ENCODE measurements at regions not wholly inside any gene's neighbourhood (a gene's known extent, or its start where the extent isn't known, plus 50 kb on each side); places are given as distances from the start of the nearest gene placed in this dataset.

DNA sequence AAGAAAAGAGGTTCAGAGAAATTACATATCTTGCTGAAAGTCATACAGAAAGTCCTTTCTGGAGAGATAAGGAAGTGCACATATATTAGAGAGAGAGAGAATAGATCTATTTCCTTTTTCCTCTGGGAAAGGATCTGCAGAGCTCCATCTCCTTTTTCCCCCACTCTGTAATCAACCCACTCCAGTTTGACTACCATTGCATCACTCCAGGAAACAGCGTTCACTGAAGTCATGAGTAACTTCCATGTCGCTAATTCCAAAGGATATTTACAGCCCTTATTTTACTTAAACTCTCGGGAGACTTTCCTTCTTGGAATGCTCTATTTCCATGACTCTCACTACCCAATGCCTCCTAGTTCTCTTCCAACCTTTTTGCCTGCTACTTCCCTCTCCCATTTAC, 72.5 kb upstream of the PARP11 start:
- DNase-seq: no peak

DNA sequence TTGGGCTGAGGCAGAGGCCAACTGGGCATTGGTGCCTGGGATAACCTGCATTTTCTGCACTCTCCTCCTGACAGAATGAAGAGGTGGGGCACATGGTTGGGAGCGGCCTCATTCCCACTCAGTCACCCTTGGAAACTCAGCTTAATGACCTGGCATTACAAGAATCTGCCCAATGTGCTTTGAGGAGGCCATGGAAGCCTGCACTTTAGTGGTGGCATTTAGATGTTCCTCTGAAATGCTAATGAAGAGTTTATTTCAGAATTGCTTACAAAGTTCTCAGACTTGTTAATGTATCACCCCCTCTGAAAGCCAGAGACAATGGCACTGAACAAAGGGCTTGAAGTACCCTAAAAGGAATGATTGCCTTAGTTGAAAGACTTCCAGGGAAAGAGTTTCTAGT, 71.4 kb upstream of the PARP11 start:
- DNase-seq: no peak

DNA sequence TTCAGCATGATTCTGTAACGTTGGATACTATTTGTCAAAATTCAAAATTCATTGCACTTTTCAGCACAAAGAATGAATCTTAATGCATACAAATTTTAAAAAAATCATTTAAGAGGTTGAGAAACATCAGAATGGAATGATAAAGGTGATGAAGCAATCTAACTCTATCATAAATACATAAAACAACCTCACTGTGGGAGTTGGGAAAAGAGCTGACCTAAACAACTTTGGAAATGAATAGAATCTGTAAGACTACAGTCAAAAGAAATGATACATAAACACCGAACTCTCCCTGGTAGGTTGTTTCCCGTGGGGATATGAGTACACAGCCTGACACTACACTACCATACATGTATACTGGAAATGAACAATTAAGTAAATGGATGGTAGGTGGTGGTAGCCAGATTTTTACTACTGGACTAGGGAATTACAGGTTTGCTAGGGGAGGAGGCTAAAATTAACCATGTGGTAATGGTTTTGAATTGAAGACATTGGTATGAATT, 64.9 kb upstream of the PARP11 start:
- no peak for DNase-seq

- no peak for DNase-seq
Observed at GRCh38 chr12:3935078-3935477, 61.9 kb upstream of the PARP11 start.

DNA sequence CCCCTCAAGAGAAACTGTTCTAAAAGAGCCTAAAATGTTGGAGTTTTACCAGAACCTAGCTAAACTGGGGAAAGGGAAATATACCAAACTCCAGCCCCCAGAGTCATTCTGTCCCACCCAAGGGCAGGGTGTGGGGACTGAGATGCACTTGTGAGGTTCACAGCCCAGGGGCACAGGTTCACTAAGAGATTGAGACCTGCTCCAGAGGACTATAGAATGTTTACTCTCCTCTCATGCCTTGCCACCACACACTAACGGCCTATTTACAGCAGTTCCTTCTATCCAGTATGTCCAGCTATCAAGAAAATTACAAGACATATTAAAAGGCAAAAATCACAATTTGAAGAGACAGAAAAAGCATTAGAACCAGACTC, 60.6 kb upstream of the PARP11 start:
- no peak for DNase-seq

DNA sequence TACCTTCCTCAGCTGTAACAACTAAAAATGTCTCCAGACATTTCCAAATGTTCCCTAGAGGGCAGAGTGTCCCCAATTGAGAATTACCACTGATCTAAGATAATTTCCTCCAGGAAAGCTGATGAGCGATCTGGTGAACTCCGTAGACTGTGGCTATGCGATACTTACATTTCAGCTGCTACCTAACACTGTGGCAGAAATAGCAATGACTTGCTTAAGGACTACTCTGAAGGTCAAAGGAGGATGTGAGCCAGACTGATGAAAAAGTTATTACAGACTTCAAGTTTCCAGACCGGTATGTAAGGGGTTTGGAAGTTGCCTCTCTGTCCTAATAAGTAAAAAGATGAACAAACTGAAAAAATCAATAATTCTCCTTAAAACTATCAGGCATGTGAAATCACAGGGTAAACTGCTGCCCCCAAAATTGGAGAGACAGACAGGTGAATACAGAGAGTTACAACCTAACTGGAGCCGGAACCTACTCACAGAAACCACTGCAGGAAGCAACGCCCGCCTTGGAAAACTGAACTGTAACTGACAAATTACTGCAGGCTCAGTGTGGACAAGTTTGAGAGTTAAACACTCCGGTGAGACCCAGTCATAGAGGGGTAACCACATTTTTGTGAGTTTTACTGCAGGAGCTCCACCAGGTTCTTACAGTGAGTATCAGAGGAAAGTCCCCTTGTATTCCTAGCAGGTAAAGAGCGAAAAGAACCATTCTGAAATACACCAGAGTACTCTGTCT, 60.0 kb upstream of the PARP11 start:
- no peak for DNase-seq

- no peak for DNase-seq
Observed at GRCh38 chr12:3931776-3932175, 58.6 kb upstream of the PARP11 start.

GRCh38 chr12:3931206-3931605, 58.0 kb upstream of the PARP11 start:
- DNase-seq: no peak

GRCh38 chr12:3929875-3930615, 56.8 kb upstream of the PARP11 start:
- DNase-seq: no peak

DNA sequence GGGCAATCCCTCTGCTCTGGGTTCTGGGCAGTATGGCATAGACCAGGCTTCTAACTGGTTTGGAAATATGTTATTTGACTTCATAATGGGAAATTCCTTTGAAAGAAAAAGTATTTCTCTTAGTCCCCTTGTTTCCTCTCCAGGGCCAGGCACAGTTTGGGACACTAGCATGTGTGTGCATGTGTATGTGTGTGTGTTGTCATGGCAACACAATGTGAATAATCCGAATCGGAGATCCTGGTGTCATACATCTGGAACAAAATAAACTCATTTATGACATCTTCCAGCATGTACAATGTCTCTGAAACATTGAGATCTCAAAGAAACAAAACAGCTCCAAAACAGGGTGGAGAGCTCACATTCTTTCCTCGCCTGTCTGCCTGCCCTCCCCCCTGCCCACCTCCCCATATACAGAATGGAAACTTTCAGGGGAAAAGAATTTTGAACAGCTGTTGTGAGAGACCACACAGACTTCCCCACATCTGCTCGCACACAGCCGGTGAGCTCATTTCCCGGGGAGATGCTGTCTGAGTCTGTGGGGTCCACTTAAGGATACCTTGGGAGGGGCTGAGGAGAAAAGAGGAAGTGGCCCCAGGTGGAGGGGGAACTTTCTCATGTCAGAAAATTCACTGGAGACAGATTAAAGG, 55.5 kb upstream of the PARP11 start:
- no peak for DNase-seq

DNA sequence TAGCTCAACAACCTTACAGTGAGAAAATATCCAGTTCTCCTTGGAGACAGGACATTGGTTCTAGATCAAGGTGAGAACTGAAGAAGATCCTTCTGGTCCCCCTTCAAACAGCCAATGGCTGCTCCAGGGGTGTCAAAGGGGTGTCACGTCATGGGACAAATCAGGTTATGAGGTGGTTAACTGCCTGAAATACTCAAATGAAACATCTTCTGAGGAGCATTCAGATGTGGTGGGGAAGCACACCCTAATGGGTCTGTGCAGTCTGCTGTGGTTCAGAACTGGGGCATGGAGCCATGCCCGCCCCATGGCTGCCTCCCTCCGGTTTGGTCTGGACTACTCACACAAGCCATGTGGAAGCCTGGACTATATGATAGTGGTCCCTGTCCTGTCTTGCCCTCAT, 52.4 kb upstream of the PARP11 start:
- DNase-seq: no peak

GRCh38 chr12:3924761-3925160, 51.6 kb upstream of the PARP11 start:
- no peak for DNase-seq

DNA sequence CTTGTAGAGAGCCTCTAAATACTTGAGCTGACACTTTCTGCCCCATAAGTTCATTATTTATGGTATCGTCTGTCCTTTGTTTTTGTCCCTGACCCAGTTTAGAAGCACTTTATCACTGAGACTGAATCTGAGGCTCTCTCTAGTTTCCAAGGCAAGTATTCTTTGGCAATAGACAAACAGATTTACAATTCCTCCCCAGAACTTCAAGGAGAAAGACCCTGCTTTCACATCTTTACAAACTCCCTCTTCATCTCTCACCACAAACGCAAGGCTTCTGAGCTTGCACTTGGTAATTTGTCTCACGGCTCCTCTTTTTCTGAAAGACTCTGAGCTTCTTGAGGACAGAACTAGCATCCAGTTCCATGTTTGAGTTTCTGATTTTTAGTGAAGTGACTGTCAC, 49.8 kb upstream of the PARP11 start:
- DNase-seq: no peak

All from NCI-H524 treated with DMSO at 0.1 percent for 48 hours (cell line).